Cardiac muscle cell (in vitro differentiated cells and primary cell): ENCODE measurements at regions not wholly inside any gene's neighbourhood (a gene's known extent, or its start where the extent isn't known, plus 50 kb on each side); places are given as distances from the start of the nearest gene placed in this dataset.

Experiments
- DNase-seq, 2 donors: peaks; one replicate each; pipeline versions ENCODE4 v3.0.0 to v3.0.0-alpha.2; 2010 to 2017; ENCODE audit warnings: low read depth in 1 of 2, low spot score in 1 of 2
- H3K27ac ChIP-seq: fragments of 200-600 bp; sonication (generic); 2 replicates; pipeline ENCODE4 v1.5.1; 2016
- H3K27me3 ChIP-seq: fragments of 200-600 bp; sonication (generic); 2 replicates; pipeline ENCODE4 v1.6.0; 2016; ENCODE audit warnings: control low read depth
- H3K36me3 ChIP-seq: fragments of 200-600 bp; sonication (generic); 2 replicates; pipeline ENCODE4 v1.5.1; 2016; ENCODE audit warnings: control low read depth
- H3K4me1 ChIP-seq: fragments of 200-600 bp; sonication (generic); 2 replicates; pipeline ENCODE4 v1.8.1; 2017; ENCODE audit warnings: low read depth, mild to moderate bottlenecking, mixed run types
- H3K4me3 ChIP-seq: fragments of 200-600 bp; sonication (generic); 2 replicates; pipeline ENCODE4 v1.5.1; 2016; ENCODE audit warnings: mild to moderate bottlenecking
- H3K9me3 ChIP-seq: fragments of 200-600 bp; sonication (generic); 2 replicates; pipeline ENCODE4 v1.5.1; 2017; ENCODE audit warnings: low read depth, mild to moderate bottlenecking, control low read depth
- CTCF ChIP-seq: IDR thresholded peaks from 2 replicates; pipeline ENCODE4 v1.5.1; 2012; ENCODE audit warnings: low read depth, mild to moderate bottlenecking, low read length

GRCh38 chr11:114827736-114828135 is 149.4 kb downstream of the NXPE2 start:
- Histone ChIP-seq H3K27me3 (no peaks in the 10 kb centered on the region), H3K9me3 (no peaks in the 10 kb centered on the region), H3K27ac (no peak overlapping the region), H3K4me3 (no peak overlapping the region), H3K36me3 (no peaks in the 10 kb centered on the region), H3K4me1 (no peaks in the 10 kb centered on the region)
- DNase-seq = no peak
- TF ChIP-seq CTCF = no peak

GRCh38 chr11:114832532-114833125 is 154.3 kb downstream of the NXPE2 start:
- Histone ChIP-seq H3K9me3 (no peaks in the 10 kb centered on the region), H3K27me3 (peaks cover 5% of the 10 kb centered on the region), H3K4me1 (no peaks in the 10 kb centered on the region), H3K27ac (no peak overlapping the region), H3K36me3 (no peaks in the 10 kb centered on the region), H3K4me3 (no peak overlapping the region)
- DNase-seq = peak in 1 of 2 donors; percentile 19
- no peak for TF ChIP-seq CTCF

GRCh38 chr11:114836161-114836560 is 157.8 kb downstream of the NXPE2 start:
- H3K4me1 ChIP-seq = no peaks in the 10 kb centered on the region
- no peak for DNase-seq
- no peak for TF ChIP-seq CTCF
- peaks cover 5% of the 10 kb centered on the region for H3K27me3 ChIP-seq
- no peak overlapping the region for H3K27ac ChIP-seq
- no peaks in the 10 kb centered on the region for H3K9me3 ChIP-seq
- no peak overlapping the region for H3K4me3 ChIP-seq
- no peaks in the 10 kb centered on the region for H3K36me3 ChIP-seq

- Histone ChIP-seq H3K36me3 (no peaks in the 10 kb centered on the region), H3K4me3 (no peak overlapping the region), H3K27me3 (no peaks in the 10 kb centered on the region), H3K9me3 (no peaks in the 10 kb centered on the region), H3K4me1 (no peaks in the 10 kb centered on the region), H3K27ac (no peak overlapping the region)
- DNase-seq = no peak
- TF ChIP-seq CTCF = no peak
Observed at GRCh38 chr11:114844896-114845295, 166.6 kb downstream of the NXPE2 start.

- TF ChIP-seq CTCF = no peak
- DNase-seq = no peak
- H3K27ac ChIP-seq = no peak overlapping the region
- no peaks in the 10 kb centered on the region for H3K4me1 ChIP-seq
- no peaks in the 10 kb centered on the region for H3K27me3 ChIP-seq
- no peaks in the 10 kb centered on the region for H3K36me3 ChIP-seq
- no peak overlapping the region for H3K4me3 ChIP-seq
- H3K9me3 ChIP-seq = no peaks in the 10 kb centered on the region
Observed at GRCh38 chr11:114845766-114846415, 167.6 kb downstream of the NXPE2 start.
